Embryonic facial prominence (tissue), 1 donor: ENCODE measurements at regions not wholly inside any gene's neighbourhood (a gene's known extent, or its start where the extent isn't known, plus 50 kb on each side); places are given as distances from the start of the nearest gene placed in this dataset.
"Not testable (repeated sequence)": the region's sequence is repeated elsewhere in the genome, so short reads cannot be mapped to it uniquely, and the experiment has no call there.

Source experiments
- DNase-seq: peaks from one replicate; pipeline ENCODE4 v3.0.0-alpha.2; 2016; ENCODE audit errors: extremely low spot score

- DNase-seq: no peak
Observed at GRCh38 chr5:152527358-152528052, 122.4 kb upstream of the NMUR2 start.

GRCh38 chr5:152529440-152529839 lies 124.4 kb upstream of the NMUR2 start:
- DNase-seq: no peak

DNA sequence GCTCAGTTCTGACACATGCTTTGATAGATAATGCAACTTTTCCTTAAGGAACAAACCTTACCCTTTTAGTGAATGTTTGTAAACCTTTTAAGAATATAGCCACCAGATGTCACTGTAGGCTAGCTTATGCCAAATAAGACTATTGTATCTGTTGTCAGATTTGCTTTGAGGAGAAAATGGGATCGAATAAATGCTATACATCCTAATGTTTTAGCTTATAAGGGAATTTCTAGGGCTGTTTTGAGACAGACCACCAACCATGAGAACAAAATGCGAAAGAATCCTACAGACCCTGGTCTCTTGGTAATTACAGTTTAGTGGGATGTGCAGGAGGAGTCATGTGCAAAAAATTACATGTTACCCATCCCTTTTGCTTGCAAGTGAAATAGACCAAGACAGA lies 127.6 kb upstream of the NMUR2 start:
- DNase-seq: no peak

DNA sequence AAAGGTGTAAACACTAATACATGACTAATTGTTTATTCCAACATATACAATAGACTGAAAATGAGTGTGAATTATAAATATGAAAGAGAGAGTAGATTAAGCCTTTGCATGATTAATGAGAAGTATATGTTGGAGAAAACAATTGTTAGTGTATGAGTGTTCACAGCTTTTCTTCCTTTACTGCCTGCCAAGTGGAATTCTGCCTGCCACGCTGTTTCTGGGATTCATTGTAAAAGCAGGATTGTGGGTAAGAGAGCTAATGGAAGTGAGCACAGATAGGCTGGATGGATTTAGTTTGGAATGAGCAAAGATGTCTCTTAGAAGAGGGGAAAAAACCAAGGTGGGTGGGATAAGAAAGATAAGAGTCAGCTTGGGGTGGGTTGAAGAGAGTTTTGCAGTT lies 129.6 kb upstream of the NMUR2 start:
- no peak for DNase-seq

GRCh38 chr5:152542741-152543140 lies 137.7 kb upstream of the NMUR2 start:
- peak; percentile 19 for DNase-seq

DNA sequence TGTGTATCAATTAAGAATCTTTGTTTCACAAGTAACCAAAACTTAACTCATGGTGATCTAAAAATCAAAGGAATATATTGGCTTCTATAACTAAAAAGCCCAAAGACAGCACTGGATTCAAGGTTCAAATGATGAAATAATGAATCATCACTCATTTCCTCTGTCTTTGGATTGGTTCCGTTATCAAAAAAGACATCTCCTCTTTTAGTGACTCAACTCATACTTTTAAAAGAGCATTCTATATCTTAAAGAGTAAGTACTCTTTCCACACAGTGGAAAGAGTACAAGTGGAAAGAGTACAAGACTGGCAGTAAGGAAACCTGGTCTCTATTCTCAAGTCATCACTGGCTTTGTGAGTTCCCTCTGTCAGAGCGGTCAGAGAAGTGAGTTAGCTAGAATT lies 141.4 kb upstream of the NMUR2 start:
- no peak for DNase-seq

DNA sequence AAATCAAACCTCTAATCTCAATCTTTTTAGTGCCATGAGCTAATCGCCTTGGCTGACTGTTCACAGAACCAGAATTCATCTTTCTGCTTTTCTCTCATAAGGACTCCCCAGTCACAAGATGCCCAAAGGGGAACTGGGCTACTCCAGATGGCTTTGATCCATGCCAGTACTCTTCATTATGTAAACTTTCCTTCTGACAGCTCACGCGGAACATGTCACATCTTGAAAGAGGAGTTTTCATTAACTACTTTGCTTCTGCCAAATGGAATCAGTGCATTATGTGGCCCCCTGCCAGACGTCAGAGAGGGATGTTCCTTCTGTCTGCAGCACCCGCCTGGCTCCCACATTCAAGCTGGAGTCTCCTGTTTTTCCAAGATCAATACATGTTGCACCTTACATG lies 142.1 kb upstream of the NMUR2 start:
- no peak for DNase-seq

- no peak for DNase-seq
Observed at GRCh38 chr5:152549709-152550108, 144.6 kb upstream of the NMUR2 start.

- no peak for DNase-seq
Observed at GRCh38 chr5:152551061-152551460, 146.0 kb upstream of the NMUR2 start.

- DNase-seq: no peak
Observed at GRCh38 chr5:152556784-152557183, 151.7 kb upstream of the NMUR2 start.

GRCh38 chr5:152560512-152561137 lies 155.5 kb upstream of the NMUR2 start:
- DNase-seq: no peak

GRCh38 chr5:152568016-152568415 lies 162.9 kb upstream of the NMUR2 start:
- no peak for DNase-seq

- DNase-seq: no peak
Observed at GRCh38 chr5:152572812-152573211, 167.7 kb upstream of the NMUR2 start.

DNA sequence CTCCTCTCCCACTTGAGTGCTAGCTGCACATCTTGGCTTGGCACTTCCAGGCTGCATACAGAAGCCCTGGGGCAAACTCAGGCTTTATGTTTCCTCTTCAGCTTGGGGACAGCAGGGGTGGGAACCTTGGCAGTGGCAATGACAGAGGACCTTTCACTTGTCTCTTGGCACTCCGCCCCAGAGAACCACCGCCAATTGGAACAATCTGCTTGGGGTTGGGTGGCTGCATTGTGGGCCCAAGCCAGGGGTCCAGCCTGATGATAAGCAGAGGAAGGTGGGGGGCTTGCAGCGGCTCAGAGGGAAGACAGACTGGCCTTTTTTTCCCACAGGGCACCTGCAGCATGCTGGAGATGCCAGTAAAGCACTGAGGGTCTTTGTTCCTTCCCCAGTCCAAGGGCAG lies 179.0 kb upstream of the NMUR2 start:
- no peak for DNase-seq

- no peak for DNase-seq
Observed at GRCh38 chr5:152592416-152592815, 187.3 kb upstream of the NMUR2 start.

GRCh38 chr5:152593388-152593787 lies 188.3 kb upstream of the NMUR2 start:
- no peak for DNase-seq

- DNase-seq: no peak
Observed at GRCh38 chr5:152595405-152595804, 190.3 kb upstream of the NMUR2 start.

GRCh38 chr5:152599096-152599495 lies 194.0 kb upstream of the NMUR2 start:
- DNase-seq: no peak

GRCh38 chr5:152601806-152602732 lies 197.0 kb upstream of the NMUR2 start:
- no peak for DNase-seq

- not testable (repeated sequence) for DNase-seq
Observed at GRCh38 chr5:152606050-152606449, 201.0 kb upstream of the NMUR2 start.

DNA sequence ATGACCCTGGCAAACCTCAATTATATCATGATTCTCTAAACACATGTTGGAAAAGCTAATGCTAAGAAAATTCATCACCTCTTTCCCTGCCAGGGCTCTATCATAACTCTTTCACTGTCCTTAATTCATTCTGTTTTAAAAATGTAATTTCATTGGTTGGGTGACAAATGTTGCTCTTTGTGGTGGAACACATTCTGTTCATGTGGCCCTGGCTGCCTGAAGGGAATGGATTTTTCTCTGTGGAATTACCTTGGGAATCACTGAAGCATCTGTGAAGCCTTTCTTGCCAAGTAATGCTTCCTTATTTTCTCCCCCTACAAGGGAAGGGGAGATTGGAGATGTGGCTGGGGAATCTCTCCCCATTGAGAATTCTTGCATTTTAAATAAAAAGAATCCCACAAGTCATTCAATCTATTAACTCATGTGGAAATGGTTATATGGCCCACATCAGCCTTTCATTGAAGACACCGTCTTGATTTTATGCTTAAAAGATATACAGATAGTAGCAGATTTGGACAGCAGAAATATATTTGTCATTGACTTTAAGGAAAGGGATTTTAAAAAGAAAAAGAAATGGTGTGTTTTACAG lies 201.8 kb upstream of the NMUR2 start:
- no peak for DNase-seq
